MM.1S (cell line): ENCODE measurements at regions not wholly inside any gene's neighbourhood (a gene's known extent, or its start where the extent isn't known, plus 50 kb on each side); places are given as distances from the start of the nearest gene placed in this dataset.

ENCODE experiments used
- EZH2 ChIP-seq: fragments of 300-600 bp; sonication (generic); optimal IDR thresholded peaks from 2 replicates; pipeline ENCODE3; 2017; ENCODE audit warnings: low read depth, mild to moderate bottlenecking, antibody characterized with exemption, low read length, mixed read lengths
- EZH2phosphoT487 ChIP-seq: fragments of 300-600 bp; sonication (generic); IDR thresholded peaks from 2 replicates; pipeline ENCODE4 v1.6.1; 2018; ENCODE audit warnings: antibody characterized with exemption, low read length
- TF ChIP-seq, protein P1 (sequence below): fragments of 300-600 bp; sonication (generic); IDR thresholded peaks from 2 replicates; pipeline ENCODE4 v1.5.1; 2016; ENCODE audit warnings: antibody characterized with exemption, low read length, mixed read lengths

DNA sequence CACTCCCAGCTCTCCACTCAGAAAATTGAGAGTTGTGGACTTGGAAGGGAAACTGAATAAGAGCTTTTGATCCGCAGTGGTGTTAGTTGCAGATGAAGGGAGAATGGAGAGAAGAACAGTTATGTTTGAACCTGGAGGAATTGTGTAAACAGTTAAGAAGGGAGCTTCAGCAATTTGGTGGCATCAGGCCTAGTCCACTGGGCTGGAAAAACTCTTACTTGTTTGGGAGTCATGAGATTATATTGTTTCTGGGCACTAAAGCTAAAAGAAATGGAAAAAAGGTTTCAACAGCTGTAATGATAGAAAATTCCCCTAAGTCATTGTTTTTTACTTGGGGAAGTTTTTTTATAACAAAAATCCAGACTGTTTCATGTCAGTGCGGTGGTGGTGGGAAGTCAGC, 256.1 kb upstream of the C1orf87 start:
- TF ChIP-seq, protein P1, sequence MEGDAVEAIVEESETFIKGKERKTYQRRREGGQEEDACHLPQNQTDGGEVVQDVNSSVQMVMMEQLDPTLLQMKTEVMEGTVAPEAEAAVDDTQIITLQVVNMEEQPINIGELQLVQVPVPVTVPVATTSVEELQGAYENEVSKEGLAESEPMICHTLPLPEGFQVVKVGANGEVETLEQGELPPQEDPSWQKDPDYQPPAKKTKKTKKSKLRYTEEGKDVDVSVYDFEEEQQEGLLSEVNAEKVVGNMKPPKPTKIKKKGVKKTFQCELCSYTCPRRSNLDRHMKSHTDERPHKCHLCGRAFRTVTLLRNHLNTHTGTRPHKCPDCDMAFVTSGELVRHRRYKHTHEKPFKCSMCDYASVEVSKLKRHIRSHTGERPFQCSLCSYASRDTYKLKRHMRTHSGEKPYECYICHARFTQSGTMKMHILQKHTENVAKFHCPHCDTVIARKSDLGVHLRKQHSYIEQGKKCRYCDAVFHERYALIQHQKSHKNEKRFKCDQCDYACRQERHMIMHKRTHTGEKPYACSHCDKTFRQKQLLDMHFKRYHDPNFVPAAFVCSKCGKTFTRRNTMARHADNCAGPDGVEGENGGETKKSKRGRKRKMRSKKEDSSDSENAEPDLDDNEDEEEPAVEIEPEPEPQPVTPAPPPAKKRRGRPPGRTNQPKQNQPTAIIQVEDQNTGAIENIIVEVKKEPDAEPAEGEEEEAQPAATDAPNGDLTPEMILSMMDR, result no peak
- TF ChIP-seq EZH2 (no peak), EZH2phosphoT487 (no peak)
